Esophagus squamous epithelium (tissue), 4 donors: ENCODE measurements at regions not wholly inside any gene's neighbourhood (a gene's known extent, or its start where the extent isn't known, plus 50 kb on each side); places are given as distances from the start of the nearest gene placed in this dataset.

ENCODE experiments used
- POLR2A ChIP-seq, 4 donors: fragments of 450-650 bp; IDR thresholded peaks; one replicate each; pipeline ENCODE4 v1.6.1; 2017; ENCODE audit warnings: antibody characterized with exemption in 4 of 4, mild to moderate bottlenecking in 4 of 4, moderate library complexity in 3 of 4
- TF ChIP-seq, protein P1 (sequence below), 6 experiments: fragments of 450-650 bp in 4 of 6; fragments of 200-600 bp in 2 of 6; sonication (generic) in 2 of 6; IDR thresholded peaks; one replicate each; pipeline ENCODE4 v1.5.1; 2016 to 2019; ENCODE audit warnings: antibody characterized with exemption in 6 of 6, mild to moderate bottlenecking in 4 of 6, moderate library complexity in 4 of 6

GRCh38 chr11:120037111-120037510, 100.8 kb downstream of the TRIM29 start:
- TF ChIP-seq, protein P1, sequence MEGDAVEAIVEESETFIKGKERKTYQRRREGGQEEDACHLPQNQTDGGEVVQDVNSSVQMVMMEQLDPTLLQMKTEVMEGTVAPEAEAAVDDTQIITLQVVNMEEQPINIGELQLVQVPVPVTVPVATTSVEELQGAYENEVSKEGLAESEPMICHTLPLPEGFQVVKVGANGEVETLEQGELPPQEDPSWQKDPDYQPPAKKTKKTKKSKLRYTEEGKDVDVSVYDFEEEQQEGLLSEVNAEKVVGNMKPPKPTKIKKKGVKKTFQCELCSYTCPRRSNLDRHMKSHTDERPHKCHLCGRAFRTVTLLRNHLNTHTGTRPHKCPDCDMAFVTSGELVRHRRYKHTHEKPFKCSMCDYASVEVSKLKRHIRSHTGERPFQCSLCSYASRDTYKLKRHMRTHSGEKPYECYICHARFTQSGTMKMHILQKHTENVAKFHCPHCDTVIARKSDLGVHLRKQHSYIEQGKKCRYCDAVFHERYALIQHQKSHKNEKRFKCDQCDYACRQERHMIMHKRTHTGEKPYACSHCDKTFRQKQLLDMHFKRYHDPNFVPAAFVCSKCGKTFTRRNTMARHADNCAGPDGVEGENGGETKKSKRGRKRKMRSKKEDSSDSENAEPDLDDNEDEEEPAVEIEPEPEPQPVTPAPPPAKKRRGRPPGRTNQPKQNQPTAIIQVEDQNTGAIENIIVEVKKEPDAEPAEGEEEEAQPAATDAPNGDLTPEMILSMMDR (IDR thresholded peaks at IDR 0.05): no peak
- TF ChIP-seq POLR2A (IDR thresholded peaks at IDR 0.05): no peak
